ENCODE measurements at regions not wholly inside any gene's neighbourhood (a gene's known extent, or its start where the extent isn't known, plus 50 kb on each side); places are given as distances from the start of the nearest gene placed in this dataset.

DNA sequence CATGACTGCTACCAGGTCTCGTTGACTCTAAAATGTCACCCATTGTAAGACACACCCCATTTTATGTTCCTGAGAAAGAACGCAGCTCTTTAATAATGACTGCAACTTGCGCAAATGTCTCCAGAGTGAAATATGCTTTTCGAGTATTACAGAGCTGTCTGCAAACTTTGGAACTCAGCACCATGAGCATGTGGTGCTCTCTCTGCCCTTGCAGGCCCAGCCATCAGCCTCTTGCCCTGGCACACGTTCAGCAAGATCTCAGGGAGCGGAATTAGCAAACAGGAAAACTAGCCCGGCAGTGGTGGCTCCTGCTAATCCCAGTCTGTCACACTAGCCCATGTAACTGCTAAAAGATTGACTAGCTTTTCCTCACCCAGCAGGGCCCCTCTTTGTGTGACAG is 114.5 kb upstream of the SLC1A3 start:
- Mint-ChIP-seq H3K4me3 (no peak overlapping the region), H3K4me1 (ENCODE audit: unreplicated experiment) (peaks cover 24% of the 10 kb centered on the region), H3K27me3 (no peaks in the 10 kb centered on the region), H3K9me3 (no peaks in the 10 kb centered on the region), H3K36me3 (no peaks in the 10 kb centered on the region), H3K27ac (no peak overlapping the region)
- no peak for DNase-seq (ENCODE audit: extremely low spot score, unreplicated experiment)
- TF ChIP-seq, protein P1, sequence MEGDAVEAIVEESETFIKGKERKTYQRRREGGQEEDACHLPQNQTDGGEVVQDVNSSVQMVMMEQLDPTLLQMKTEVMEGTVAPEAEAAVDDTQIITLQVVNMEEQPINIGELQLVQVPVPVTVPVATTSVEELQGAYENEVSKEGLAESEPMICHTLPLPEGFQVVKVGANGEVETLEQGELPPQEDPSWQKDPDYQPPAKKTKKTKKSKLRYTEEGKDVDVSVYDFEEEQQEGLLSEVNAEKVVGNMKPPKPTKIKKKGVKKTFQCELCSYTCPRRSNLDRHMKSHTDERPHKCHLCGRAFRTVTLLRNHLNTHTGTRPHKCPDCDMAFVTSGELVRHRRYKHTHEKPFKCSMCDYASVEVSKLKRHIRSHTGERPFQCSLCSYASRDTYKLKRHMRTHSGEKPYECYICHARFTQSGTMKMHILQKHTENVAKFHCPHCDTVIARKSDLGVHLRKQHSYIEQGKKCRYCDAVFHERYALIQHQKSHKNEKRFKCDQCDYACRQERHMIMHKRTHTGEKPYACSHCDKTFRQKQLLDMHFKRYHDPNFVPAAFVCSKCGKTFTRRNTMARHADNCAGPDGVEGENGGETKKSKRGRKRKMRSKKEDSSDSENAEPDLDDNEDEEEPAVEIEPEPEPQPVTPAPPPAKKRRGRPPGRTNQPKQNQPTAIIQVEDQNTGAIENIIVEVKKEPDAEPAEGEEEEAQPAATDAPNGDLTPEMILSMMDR (conservative IDR thresholded peaks at IDR 0.05): no peak

DNA sequence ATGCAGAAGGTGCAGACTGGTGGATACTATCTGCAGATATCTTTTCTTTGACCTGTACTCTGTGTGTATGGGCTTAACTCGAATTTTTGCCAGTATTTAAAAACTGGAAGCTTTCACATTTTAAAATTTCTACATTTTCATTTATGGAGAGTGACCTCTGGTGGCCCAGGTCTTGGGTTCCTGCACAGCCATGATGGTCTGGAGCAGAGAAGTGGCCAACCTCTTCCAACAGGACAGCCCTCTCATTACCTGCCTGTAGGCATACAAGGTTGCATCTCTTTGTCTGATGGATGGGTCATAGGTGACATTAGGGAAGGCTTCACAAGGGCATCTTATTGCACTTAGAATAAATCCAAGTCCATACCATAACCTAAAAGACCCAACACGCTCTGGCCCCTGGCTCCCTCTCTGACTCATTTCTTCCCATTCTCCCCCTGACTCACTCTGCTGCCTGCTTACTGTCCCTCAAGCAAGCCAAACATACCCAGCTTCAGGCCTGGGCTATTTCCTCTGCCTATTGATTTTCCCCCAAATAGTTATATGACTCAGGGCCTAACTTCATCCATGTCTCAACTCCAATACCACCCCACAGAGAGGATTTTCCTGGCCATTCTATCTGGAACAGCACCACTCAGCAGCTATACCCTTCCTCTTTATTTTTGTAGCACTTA is 113.3 kb upstream of the SLC1A3 start:
- no peaks in the 10 kb centered on the region for H3K36me3 Mint-ChIP-seq
- peaks cover 28% of the 10 kb centered on the region for H3K4me1 Mint-ChIP-seq (ENCODE audit: unreplicated experiment)
- no peaks in the 10 kb centered on the region for H3K27me3 Mint-ChIP-seq
- TF ChIP-seq, protein P1 (conservative IDR thresholded peaks at IDR 0.05): no peak
- no peak overlapping the region for H3K27ac Mint-ChIP-seq
- no peak for DNase-seq (ENCODE audit: extremely low spot score, unreplicated experiment)
- no peaks in the 10 kb centered on the region for H3K9me3 Mint-ChIP-seq
- H3K4me3 Mint-ChIP-seq: no peak overlapping the region

DNA sequence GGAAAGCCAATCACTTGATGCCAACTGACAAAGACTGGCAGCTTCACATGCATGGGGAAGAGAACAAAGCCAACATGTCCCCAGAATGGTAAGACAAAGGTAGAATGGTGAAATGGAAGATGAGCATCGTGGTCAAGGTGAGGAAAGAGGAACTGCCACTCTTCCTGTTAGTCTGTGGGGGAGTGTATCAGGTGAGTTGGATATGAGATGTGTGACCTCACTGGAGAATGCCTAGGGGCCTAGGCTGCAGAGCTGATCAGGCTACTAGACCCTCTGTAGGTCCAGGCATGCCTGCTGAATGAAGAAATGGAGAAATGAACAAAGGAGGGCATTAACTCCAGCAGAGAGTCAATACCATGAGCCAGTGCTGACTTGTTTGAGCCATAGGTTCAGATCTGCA is 112.4 kb upstream of the SLC1A3 start:
- DNase-seq (ENCODE audit: extremely low spot score, unreplicated experiment): no peak
- Mint-ChIP-seq H3K9me3 (no peaks in the 10 kb centered on the region), H3K27ac (no peak overlapping the region), H3K4me1 (ENCODE audit: unreplicated experiment) (peaks cover 28% of the 10 kb centered on the region), H3K36me3 (no peaks in the 10 kb centered on the region), H3K27me3 (no peaks in the 10 kb centered on the region), H3K4me3 (no peak overlapping the region)
- TF ChIP-seq, protein P1 (conservative IDR thresholded peaks at IDR 0.05): no peak

DNA sequence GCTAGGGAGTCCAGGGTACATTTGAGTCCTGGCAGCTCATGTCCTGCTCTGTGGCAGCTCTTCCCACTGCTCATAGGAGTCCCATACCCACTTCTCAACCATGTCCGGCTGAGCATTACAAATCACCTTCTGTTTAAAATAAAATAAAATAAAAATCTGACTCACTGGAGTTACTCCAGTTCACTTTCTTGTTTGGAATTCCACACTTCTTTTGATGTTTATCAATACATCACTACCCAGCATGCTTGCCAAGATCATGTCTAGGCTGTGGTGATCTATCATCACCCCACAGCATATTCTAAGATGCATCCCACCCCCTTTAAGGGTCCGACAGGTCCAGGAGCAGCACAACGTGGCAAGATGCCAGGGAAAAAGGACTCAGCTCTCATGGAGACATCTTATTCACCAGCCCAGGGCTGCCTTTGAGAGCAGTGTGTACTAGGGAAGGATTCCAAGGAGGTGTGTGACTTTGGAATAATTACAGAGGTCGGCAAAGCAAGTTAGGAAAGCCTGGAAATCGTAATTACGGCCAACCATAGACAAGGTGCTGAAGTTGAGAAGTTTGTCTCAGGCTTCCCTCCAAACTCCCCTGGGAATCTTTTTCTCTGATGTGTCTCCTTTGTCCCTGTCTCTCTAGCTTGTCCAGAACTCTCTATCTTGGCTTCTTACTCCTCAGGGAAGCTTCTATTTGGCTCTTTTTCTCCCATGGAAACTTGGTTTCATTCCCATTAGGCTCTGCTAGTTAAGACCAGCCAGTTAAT is 111.4 kb upstream of the SLC1A3 start:
- Mint-ChIP-seq H3K27me3 (no peaks in the 10 kb centered on the region), H3K4me3 (peak overlapping the region; percentile 12), H3K36me3 (no peaks in the 10 kb centered on the region), H3K4me1 (ENCODE audit: unreplicated experiment) (peaks cover 28% of the 10 kb centered on the region), H3K9me3 (peaks cover 4% of the 10 kb centered on the region), H3K27ac (no peak overlapping the region)
- no peak for DNase-seq (ENCODE audit: extremely low spot score, unreplicated experiment)
- TF ChIP-seq, protein P1 (conservative IDR thresholded peaks at IDR 0.05): no peak

DNA sequence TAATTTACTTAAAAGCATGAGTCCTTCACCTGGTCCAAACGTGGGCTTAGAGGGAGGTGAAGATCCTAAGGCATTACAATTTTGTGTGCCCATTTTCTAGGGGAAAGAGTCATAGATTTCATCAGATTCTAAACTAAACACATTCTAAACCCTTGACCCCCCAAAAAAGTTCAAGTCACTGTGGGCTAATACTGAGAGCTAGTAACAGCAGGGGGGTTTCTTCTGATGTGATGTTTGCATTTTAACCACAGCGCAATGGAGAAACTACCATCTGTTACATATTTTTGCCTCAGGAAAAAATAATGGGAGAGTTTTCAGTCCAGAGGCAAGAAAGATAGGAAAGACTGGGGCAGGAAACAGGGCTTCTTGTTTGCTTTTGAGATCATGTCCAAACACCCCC is 110.8 kb upstream of the SLC1A3 start:
- Mint-ChIP-seq H3K4me1 (ENCODE audit: unreplicated experiment) (peaks cover 28% of the 10 kb centered on the region), H3K9me3 (peaks cover 4% of the 10 kb centered on the region), H3K27ac (no peak overlapping the region), H3K4me3 (peak overlapping the region; percentile 12), H3K27me3 (no peaks in the 10 kb centered on the region), H3K36me3 (no peaks in the 10 kb centered on the region)
- DNase-seq (ENCODE audit: extremely low spot score, unreplicated experiment): no peak
- TF ChIP-seq, protein P1 (conservative IDR thresholded peaks at IDR 0.05): no peak

All from type B pancreatic cell (in vitro differentiated cells).